HPDE6-E6E7 (cell line): ENCODE measurements at regions not wholly inside any gene's neighbourhood (a gene's known extent, or its start where the extent isn't known, plus 50 kb on each side); places are given as distances from the start of the nearest gene placed in this dataset.

Experiments
- DNase-seq: peaks from one replicate; pipeline ENCODE4 v3.0.0; 2011; ENCODE audit warnings: missing footprints; ENCODE audit errors: extremely low spot score

GRCh38 chr15:94606286-94606685 lies 374.9 kb downstream of the MCTP2 start:
- DNase-seq: no peak

GRCh38 chr15:94607176-94607654 lies 375.9 kb downstream of the MCTP2 start:
- no peak for DNase-seq

- DNase-seq: no peak
Measured at GRCh38 chr15:94610069-94610468, 378.7 kb downstream of the MCTP2 start.

- no peak for DNase-seq
Measured at GRCh38 chr15:94610485-94610884, 379.1 kb downstream of the MCTP2 start.

- DNase-seq: no peak
Measured at GRCh38 chr15:94611656-94612055, 380.3 kb downstream of the MCTP2 start.

GRCh38 chr15:94615688-94616087 lies 384.3 kb downstream of the MCTP2 start:
- DNase-seq: no peak

GRCh38 chr15:94620632-94621031 lies 389.3 kb downstream of the MCTP2 start:
- DNase-seq: no peak

- DNase-seq: no peak
Measured at GRCh38 chr15:94621736-94622135, 390.4 kb downstream of the MCTP2 start.

- no peak for DNase-seq
Measured at GRCh38 chr15:94626949-94627348, 395.6 kb downstream of the MCTP2 start.

GRCh38 chr15:94631608-94632007 lies 400.2 kb downstream of the MCTP2 start:
- no peak for DNase-seq

GRCh38 chr15:94638183-94638582 lies 406.8 kb downstream of the MCTP2 start:
- DNase-seq: no peak

- DNase-seq: no peak
Measured at GRCh38 chr15:94639701-94640100, 408.3 kb downstream of the MCTP2 start.

GRCh38 chr15:94644433-94644832 lies 413.1 kb downstream of the MCTP2 start:
- DNase-seq: no peak

GRCh38 chr15:94653071-94653470 lies 421.7 kb downstream of the MCTP2 start:
- DNase-seq: no peak

- no peak for DNase-seq
Measured at GRCh38 chr15:94655249-94655880, 424.0 kb downstream of the MCTP2 start.

GRCh38 chr15:94665676-94666441 lies 434.5 kb downstream of the MCTP2 start:
- DNase-seq: no peak

- DNase-seq: no peak
Measured at GRCh38 chr15:94666553-94666952, 435.2 kb downstream of the MCTP2 start.

GRCh38 chr15:94667109-94667508 lies 435.7 kb downstream of the MCTP2 start:
- DNase-seq: no peak

GRCh38 chr15:94670438-94671034 lies 439.2 kb downstream of the MCTP2 start:
- DNase-seq: peak; percentile 22

- no peak for DNase-seq
Measured at GRCh38 chr15:94671858-94672532, 440.6 kb downstream of the MCTP2 start.

- DNase-seq: no peak
Measured at GRCh38 chr15:94673801-94674200, 442.4 kb downstream of the MCTP2 start.

GRCh38 chr15:94674296-94674695 lies 442.9 kb downstream of the MCTP2 start:
- DNase-seq: peak; percentile 69
